HCT116 (cell line): ENCODE measurements at regions not wholly inside any gene's neighbourhood (a gene's known extent, or its start where the extent isn't known, plus 50 kb on each side); places are given as distances from the start of the nearest gene placed in this dataset.

ENCODE experiments used
- ATAC-seq: fragments of 200-7000 bp; cut with Tn5 transposase; 2 replicates; pipeline ENCODE4 v1.9.1; 2020; ENCODE audit warnings: mild to moderate bottlenecking, moderate library complexity
- BruUV-seq: library from RNA; stranded (reverse); fragments of 400-500 nt; replicated peaks from 2 replicates; lab custom pipeline; 2021; lab: Mats Ljungman, UMichigan
- CTCF ChIA-PET: fragments of 300-600 bp; sonication (Branson Sonifier 250); formaldehyde crosslinking; loops from one replicate; lab custom pipeline; 2021; ENCODE audit warnings: antibody characterized with exemption; lab: Charles Lee
- POLR2A ChIA-PET: fragments of 300-600, 350-600 bp; sonication (Branson Sonifier 250); formaldehyde crosslinking; loops from one replicate; lab custom pipeline; 2021; ENCODE audit warnings: antibody characterized with exemption; lab: Charles Lee
- RAD21 ChIA-PET, 2 experiments: fragments of 300-600 bp; sonication (Branson Sonifier 250); formaldehyde crosslinking; loops; one replicate each; lab custom pipeline; 2023; ENCODE audit warnings: low total read pairs in 2 of 2; ENCODE audit not compliant: uncharacterized antibody in 2 of 2, unreplicated experiment in 2 of 2, low non-redundant PET in 1 of 2; lab: Charles Lee
- DNase-seq: peaks from one replicate; pipeline ENCODE4 v3.0.0-alpha.2; 2010; ENCODE audit warnings: low read depth, low spot score
- H2AFZ ChIP-seq: fragments of 200-600 bp; shearing (Covaris generic), sonication (generic); 2 replicates; pipeline ENCODE4 v1.6.1; 2017; ENCODE audit warnings: low read depth, mixed run types, mixed read lengths, antibody characterized with exemption, low read length; ENCODE audit not compliant: poor library complexity, severe bottlenecking
- H3K27ac ChIP-seq: 2 replicates; pipeline ENCODE4 v1.5.1; 2012; ENCODE audit warnings: low read depth, low read length
- H3K27me3 ChIP-seq: fragments of 200-600 bp; sonication (generic); 2 replicates; pipeline ENCODE4 v1.6.1; 2016; ENCODE audit warnings: mixed run types, low read length, mixed read lengths; ENCODE audit not compliant: insufficient read depth
- H3K36me3 ChIP-seq, 2 experiments: fragments of 200-500 bp in 1 of 2; fragments of 200-600 bp in 1 of 2; sonication (Bioruptor generic) in 1 of 2; sonication (generic) in 1 of 2; 2 replicates each; pipeline versions ENCODE4 v1.5.1 to v1.6.1; 2014 to 2016; ENCODE audit warnings: low read length in 2 of 2, inconsistent platforms in 1 of 2, mixed read lengths in 1 of 2, mixed run types in 1 of 2; ENCODE audit not compliant: insufficient read depth in 2 of 2, control insufficient read depth in 1 of 2
- H3K4me1 ChIP-seq, 2 experiments: fragments of 200-600 bp in 1 of 2; sonication (generic) in 1 of 2; 2 replicates each; pipeline versions ENCODE4 v1.5.1 to v1.6.1; 2012 to 2017; ENCODE audit warnings: low read length in 2 of 2, inconsistent platforms in 1 of 2, mild to moderate bottlenecking in 1 of 2, mixed read lengths in 1 of 2, mixed run types in 1 of 2, moderate library complexity in 1 of 2; ENCODE audit not compliant: insufficient read depth in 2 of 2, control insufficient read depth in 1 of 2
- H3K4me2 ChIP-seq: fragments of 200-600 bp; sonication (generic); 2 replicates; pipeline ENCODE4 v1.6.1; 2017; ENCODE audit warnings: mixed run types, low read length, mixed read lengths
- H3K4me3 ChIP-seq, 2 experiments: fragments of 200-600 bp in 1 of 2; sonication (generic) in 1 of 2; replicated peaks in 1 of 2; 2 replicates each; pipeline ENCODE4 v1.5.1; 2011 to 2016; ENCODE audit warnings: low read length in 2 of 2, control low read depth in 1 of 2, low read depth in 1 of 2, mild to moderate bottlenecking in 1 of 2, mixed read lengths in 1 of 2, mixed run types in 1 of 2
- H3K79me2 ChIP-seq: fragments of 200-600 bp; sonication (generic); 2 replicates; pipeline ENCODE4 v1.6.1; 2017; ENCODE audit warnings: mild to moderate bottlenecking, mixed run types, low read length, moderate library complexity, mixed read lengths; ENCODE audit not compliant: insufficient read depth
- H3K9ac ChIP-seq: fragments of 200-600 bp; sonication (generic); 2 replicates; pipeline ENCODE4 v1.6.1; 2016; ENCODE audit warnings: low read length, mixed read lengths
- H3K9me2 ChIP-seq: fragments of 200-600 bp; sonication (generic), shearing (Covaris generic); 2 replicates; pipeline ENCODE4 v1.6.1; 2017; ENCODE audit warnings: mixed run types, mild to moderate bottlenecking, moderate library complexity; ENCODE audit not compliant: insufficient read depth
- H3K9me3 ChIP-seq, 2 experiments: fragments of 200-500 bp in 1 of 2; fragments of 200-600 bp in 1 of 2; sonication (Bioruptor generic) in 1 of 2; sonication (generic) in 1 of 2; 2 replicates each; pipeline ENCODE4 v1.6.1; 2014 to 2017; ENCODE audit warnings: low read length in 2 of 2, mixed read lengths in 2 of 2, inconsistent platforms in 1 of 2, low read depth in 1 of 2, mild to moderate bottlenecking in 1 of 2, mixed run types in 1 of 2, moderate library complexity in 1 of 2; ENCODE audit not compliant: control insufficient read depth in 1 of 2, insufficient read depth in 1 of 2
- H4K20me1 ChIP-seq: fragments of 200-600 bp; sonication (generic), shearing (Covaris generic); 2 replicates; pipeline ENCODE4 v1.6.1; 2017; ENCODE audit warnings: mixed run types, mild to moderate bottlenecking, moderate library complexity; ENCODE audit not compliant: insufficient read depth
- ATF3 ChIP-seq: IDR thresholded peaks from 2 replicates; pipeline ENCODE4 v1.6.1; 2012
- CBX3 ChIP-seq: IDR thresholded peaks from 2 replicates; pipeline ENCODE4 v1.6.1; 2012; ENCODE audit warnings: low read depth
- CEBPB ChIP-seq: IDR thresholded peaks from 2 replicates; pipeline ENCODE4 v1.6.1; 2012; ENCODE audit warnings: low read depth
- EGR1 ChIP-seq: IDR thresholded peaks from 2 replicates; pipeline ENCODE4 v1.6.1; 2012; ENCODE audit warnings: low read depth
- ELF1 ChIP-seq: IDR thresholded peaks from 2 replicates; pipeline ENCODE4 v1.6.1; 2012; ENCODE audit warnings: low read depth, borderline replicate concordance
- EZH2 ChIP-seq: fragments of 200-600 bp; sonication (generic); IDR thresholded peaks from 2 replicates; pipeline ENCODE4 v1.6.1; 2017; ENCODE audit warnings: antibody characterized with exemption, mixed run types
- EZH2phosphoT487 ChIP-seq: fragments of 200-600 bp; IDR thresholded peaks from 2 replicates; pipeline ENCODE4 v1.6.1; 2018; ENCODE audit warnings: antibody characterized with exemption, borderline replicate concordance
- FOSL1 ChIP-seq: IDR thresholded peaks from 2 replicates; pipeline ENCODE4 v1.6.1; 2012; ENCODE audit warnings: low read depth
- JUND ChIP-seq: IDR thresholded peaks from 2 replicates; pipeline ENCODE4 v1.6.1; 2012
- POLR2A ChIP-seq: IDR thresholded peaks from 2 replicates; pipeline ENCODE4 v1.7.0; 2011; ENCODE audit warnings: borderline replicate concordance; ENCODE audit not compliant: insufficient read depth, insufficient read length; ENCODE audit errors: extremely low read depth
- POLR2AphosphoS5 ChIP-seq: IDR thresholded peaks from 2 replicates; pipeline ENCODE4 v1.6.1; 2011; ENCODE audit warnings: mild to moderate bottlenecking, low read depth, low read length, moderate library complexity
- RAD21 ChIP-seq: IDR thresholded peaks from 2 replicates; pipeline ENCODE4 v1.6.1; 2012; ENCODE audit warnings: low read depth, mild to moderate bottlenecking
- SIN3A ChIP-seq: IDR thresholded peaks from 2 replicates; pipeline ENCODE4 v1.6.1; 2012; ENCODE audit warnings: low read depth
- SRF ChIP-seq: IDR thresholded peaks from 2 replicates; pipeline ENCODE4 v1.6.1; 2012; ENCODE audit warnings: low read depth
- TCF7L2 ChIP-seq: IDR thresholded peaks from 2 replicates; pipeline ENCODE4 v1.7.0; 2011; ENCODE audit warnings: borderline replicate concordance, inconsistent platforms; ENCODE audit not compliant: insufficient read depth, insufficient read length; ENCODE audit errors: extremely low read depth
- ZFX ChIP-seq: fragments of 450-650 bp; IDR thresholded peaks from 2 replicates; pipeline ENCODE4 v1.6.1; 2017
- intact Hi-C: fragments of 100-400 bp; cut with micrococcal nuclease; formaldehyde crosslinking; loops from 2 replicates; pipeline ENCODE4 v1.10.0; 2022
- TF ChIP-seq, protein P1 (sequence below): IDR thresholded peaks from 2 replicates; pipeline ENCODE4 v1.6.1; 2011; ENCODE audit warnings: mild to moderate bottlenecking, low read length, moderate library complexity; ENCODE audit not compliant: insufficient replicate concordance; ENCODE audit errors: extremely low read depth
- TF ChIP-seq, protein P2 (sequence below): IDR thresholded peaks from 2 replicates; pipeline ENCODE4 v1.6.1; 2012
- TF ChIP-seq, protein P3 (sequence below), 3 experiments: fragments of 200-600 bp in 1 of 3; sonication (generic) in 1 of 3; IDR thresholded peaks in 2 of 3; conservative IDR thresholded peaks in 1 of 3; 2 replicates each; pipeline ENCODE4 v1.5.1; 2012 to 2017; ENCODE audit warnings: low read depth in 2 of 3, low read length in 2 of 3, antibody characterized with exemption in 1 of 3, borderline replicate concordance in 1 of 3, control low read depth in 1 of 3, mild to moderate bottlenecking in 1 of 3, mixed read lengths in 1 of 3, mixed run types in 1 of 3, moderate library complexity in 1 of 3; ENCODE audit not compliant: insufficient read depth in 1 of 3
- TF ChIP-seq, protein P4 (sequence below): IDR thresholded peaks from 2 replicates; pipeline ENCODE4 v1.6.1; 2012; ENCODE audit warnings: low read depth

DNA sequence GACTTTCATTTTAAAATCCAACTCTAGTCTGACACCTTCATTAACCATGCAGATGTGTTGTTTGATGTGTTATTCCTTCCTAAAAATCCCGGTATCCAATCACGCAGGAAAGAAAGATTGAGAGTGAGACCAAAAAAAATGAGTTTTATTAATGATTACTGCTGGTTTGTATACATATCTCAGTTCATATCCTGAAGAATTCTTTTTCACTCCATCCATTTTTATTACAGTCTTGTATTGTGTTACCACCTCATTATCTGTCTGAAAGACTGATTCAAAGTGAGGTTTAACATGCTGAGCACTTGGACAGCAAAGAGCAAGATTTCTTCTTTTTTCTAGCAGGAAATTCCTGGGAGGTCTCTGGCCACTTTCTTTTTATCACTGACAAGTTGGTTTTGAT lies 268.3 kb downstream of the CDH11 start:
- Histone ChIP-seq H3K36me3 (no peaks in the 10 kb centered on the region), H2AFZ (no peak overlapping the region), H3K4me3 (no peak overlapping the region), H3K27ac (no peak overlapping the region), H3K9me3 (peaks cover 3 to 23% of the 10 kb centered on the region in 2 experiments; a peak in 2 of 4 replicates), H3K9ac (no peak overlapping the region), H3K27me3 (no peaks in the 10 kb centered on the region), H3K4me2 (no peak overlapping the region), H4K20me1 (no peaks in the 10 kb centered on the region), H3K79me2 (no peaks in the 10 kb centered on the region), H3K9me2 (no peaks in the 10 kb centered on the region), H3K4me1 (no peaks in the 10 kb centered on the region)
- DNase-seq (no peak), ATAC-seq (no peak)
- CTCF ChIA-PET = no interaction called here
- RAD21 ChIA-PET = no interaction called here
- POLR2A ChIA-PET = no interaction called here
- intact Hi-C loops = no loop called here
- TF ChIP-seq SIN3A = no peak
- no peak for TF ChIP-seq ATF3
- TF ChIP-seq, protein P1, sequence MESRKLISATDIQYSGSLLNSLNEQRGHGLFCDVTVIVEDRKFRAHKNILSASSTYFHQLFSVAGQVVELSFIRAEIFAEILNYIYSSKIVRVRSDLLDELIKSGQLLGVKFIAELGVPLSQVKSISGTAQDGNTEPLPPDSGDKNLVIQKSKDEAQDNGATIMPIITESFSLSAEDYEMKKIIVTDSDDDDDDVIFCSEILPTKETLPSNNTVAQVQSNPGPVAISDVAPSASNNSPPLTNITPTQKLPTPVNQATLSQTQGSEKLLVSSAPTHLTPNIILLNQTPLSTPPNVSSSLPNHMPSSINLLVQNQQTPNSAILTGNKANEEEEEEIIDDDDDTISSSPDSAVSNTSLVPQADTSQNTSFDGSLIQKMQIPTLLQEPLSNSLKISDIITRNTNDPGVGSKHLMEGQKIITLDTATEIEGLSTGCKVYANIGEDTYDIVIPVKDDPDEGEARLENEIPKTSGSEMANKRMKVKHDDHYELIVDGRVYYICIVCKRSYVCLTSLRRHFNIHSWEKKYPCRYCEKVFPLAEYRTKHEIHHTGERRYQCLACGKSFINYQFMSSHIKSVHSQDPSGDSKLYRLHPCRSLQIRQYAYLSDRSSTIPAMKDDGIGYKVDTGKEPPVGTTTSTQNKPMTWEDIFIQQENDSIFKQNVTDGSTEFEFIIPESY = no peak
- TF ChIP-seq FOSL1 = no peak
- TF ChIP-seq, protein P2, sequence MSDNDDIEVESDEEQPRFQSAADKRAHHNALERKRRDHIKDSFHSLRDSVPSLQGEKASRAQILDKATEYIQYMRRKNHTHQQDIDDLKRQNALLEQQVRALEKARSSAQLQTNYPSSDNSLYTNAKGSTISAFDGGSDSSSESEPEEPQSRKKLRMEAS = no peak
- TF ChIP-seq TCF7L2 = no peak
- TF ChIP-seq SRF = no peak
- TF ChIP-seq ZFX = no peak
- TF ChIP-seq, protein P3, sequence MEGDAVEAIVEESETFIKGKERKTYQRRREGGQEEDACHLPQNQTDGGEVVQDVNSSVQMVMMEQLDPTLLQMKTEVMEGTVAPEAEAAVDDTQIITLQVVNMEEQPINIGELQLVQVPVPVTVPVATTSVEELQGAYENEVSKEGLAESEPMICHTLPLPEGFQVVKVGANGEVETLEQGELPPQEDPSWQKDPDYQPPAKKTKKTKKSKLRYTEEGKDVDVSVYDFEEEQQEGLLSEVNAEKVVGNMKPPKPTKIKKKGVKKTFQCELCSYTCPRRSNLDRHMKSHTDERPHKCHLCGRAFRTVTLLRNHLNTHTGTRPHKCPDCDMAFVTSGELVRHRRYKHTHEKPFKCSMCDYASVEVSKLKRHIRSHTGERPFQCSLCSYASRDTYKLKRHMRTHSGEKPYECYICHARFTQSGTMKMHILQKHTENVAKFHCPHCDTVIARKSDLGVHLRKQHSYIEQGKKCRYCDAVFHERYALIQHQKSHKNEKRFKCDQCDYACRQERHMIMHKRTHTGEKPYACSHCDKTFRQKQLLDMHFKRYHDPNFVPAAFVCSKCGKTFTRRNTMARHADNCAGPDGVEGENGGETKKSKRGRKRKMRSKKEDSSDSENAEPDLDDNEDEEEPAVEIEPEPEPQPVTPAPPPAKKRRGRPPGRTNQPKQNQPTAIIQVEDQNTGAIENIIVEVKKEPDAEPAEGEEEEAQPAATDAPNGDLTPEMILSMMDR (IDR thresholded peaks at IDR 0.05 in 2 of 3, conservative IDR thresholded peaks at IDR 0.05 in 1 of 3; ENCODE audit: borderline replicate concordance in 1 of 3, insufficient read depth in 1 of 3, low read depth in 2 of 3, low read length in 2 of 3) = no peak
- no peak for TF ChIP-seq POLR2A
- TF ChIP-seq JUND = no peak
- TF ChIP-seq, protein P4, sequence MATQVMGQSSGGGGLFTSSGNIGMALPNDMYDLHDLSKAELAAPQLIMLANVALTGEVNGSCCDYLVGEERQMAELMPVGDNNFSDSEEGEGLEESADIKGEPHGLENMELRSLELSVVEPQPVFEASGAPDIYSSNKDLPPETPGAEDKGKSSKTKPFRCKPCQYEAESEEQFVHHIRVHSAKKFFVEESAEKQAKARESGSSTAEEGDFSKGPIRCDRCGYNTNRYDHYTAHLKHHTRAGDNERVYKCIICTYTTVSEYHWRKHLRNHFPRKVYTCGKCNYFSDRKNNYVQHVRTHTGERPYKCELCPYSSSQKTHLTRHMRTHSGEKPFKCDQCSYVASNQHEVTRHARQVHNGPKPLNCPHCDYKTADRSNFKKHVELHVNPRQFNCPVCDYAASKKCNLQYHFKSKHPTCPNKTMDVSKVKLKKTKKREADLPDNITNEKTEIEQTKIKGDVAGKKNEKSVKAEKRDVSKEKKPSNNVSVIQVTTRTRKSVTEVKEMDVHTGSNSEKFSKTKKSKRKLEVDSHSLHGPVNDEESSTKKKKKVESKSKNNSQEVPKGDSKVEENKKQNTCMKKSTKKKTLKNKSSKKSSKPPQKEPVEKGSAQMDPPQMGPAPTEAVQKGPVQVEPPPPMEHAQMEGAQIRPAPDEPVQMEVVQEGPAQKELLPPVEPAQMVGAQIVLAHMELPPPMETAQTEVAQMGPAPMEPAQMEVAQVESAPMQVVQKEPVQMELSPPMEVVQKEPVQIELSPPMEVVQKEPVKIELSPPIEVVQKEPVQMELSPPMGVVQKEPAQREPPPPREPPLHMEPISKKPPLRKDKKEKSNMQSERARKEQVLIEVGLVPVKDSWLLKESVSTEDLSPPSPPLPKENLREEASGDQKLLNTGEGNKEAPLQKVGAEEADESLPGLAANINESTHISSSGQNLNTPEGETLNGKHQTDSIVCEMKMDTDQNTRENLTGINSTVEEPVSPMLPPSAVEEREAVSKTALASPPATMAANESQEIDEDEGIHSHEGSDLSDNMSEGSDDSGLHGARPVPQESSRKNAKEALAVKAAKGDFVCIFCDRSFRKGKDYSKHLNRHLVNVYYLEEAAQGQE = no peak
- TF ChIP-seq POLR2AphosphoS5 = no peak
- no peak for TF ChIP-seq ELF1
- no peak for TF ChIP-seq CBX3
- TF ChIP-seq EZH2phosphoT487 = no peak
- TF ChIP-seq EZH2 = no peak
- no peak for TF ChIP-seq CEBPB
- no peak for TF ChIP-seq RAD21
- no peak for TF ChIP-seq EGR1
- BruUV-seq = no TSS peak
